ENCODE measurements at regions not wholly inside any gene's neighbourhood (a gene's known extent, or its start where the extent isn't known, plus 50 kb on each side); places are given as distances from the start of the nearest gene placed in this dataset.
"Not testable (repeated sequence)": the region's sequence is repeated elsewhere in the genome, so short reads cannot be mapped to it uniquely, and the experiment has no call there.

DNA sequence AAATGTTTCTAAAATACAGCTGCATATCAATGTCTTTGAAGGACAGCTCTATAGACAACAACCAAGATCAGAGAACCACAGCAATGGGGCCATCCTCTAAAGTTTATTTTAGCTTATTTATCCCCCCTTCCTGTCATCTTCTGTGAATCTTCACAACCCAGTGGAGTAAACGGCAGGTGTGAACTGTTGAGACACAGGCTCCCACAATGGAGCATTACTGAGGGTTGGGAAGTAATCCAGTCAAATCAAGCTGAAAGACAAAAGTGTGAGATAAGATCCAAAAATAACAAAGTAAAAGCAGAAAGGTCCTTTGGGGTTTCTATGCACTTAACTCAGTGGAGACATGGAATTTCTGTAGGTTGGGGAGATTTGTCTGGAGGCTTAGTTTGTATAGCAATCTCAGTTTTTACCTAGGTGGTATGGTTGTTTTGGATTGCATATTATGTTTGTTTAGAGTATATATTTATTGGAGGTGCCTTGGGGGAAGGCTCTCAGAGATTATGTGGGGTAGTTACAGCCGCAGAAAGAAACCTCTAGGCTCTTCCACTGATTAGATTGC, 286.9 kb upstream of the ADGRL2 start:
- no peaks in the 10 kb centered on the region for H3K9me3 Mint-ChIP-seq
- no peaks in the 10 kb centered on the region for H3K27me3 Mint-ChIP-seq
- H3K27ac Mint-ChIP-seq = no peak overlapping the region
- ChIA-PET CTCF (no interaction called here), POLR2A (no interaction called here)
- no peaks in the 10 kb centered on the region for H3K4me1 Mint-ChIP-seq
- no peak for DNase-seq
- no peak overlapping the region for H3K4me3 Mint-ChIP-seq
- no peaks in the 10 kb centered on the region for H3K36me3 Mint-ChIP-seq (ENCODE audit: low read depth)

DNA sequence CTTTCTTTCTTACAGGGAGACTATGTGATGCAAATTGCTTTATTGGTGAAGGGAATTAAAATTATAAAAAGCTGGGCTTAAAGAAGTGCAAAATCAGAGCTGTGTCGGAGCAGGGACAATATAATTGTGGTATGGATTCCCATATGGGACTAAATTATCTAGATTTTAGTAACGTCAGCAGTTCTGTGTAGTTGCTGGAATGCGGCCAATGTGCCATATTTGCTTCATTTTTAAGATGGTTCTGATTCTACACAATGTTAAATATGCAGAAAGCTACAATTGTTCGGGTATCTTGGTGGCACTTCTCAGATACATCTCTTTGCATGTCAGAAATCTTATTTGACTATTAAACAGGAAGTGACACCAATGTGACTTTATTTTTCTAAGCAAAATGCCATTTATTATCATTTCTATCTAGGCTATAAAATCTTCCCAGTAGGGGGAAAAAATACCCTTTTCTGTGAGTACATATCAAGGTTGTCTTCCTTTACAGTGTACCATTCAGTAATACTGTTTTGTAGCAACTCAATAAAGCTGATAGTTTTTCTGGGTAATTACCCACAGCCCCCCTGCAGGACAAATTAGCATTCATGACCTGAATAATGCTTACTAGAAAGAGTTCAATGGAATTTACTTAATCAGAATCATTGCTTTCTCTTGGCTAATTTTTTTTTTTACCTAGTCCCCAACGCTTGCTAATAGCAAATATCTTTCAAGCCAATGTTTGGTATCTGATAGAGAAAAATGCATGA, 288.3 kb upstream of the ADGRL2 start:
- H3K27me3 Mint-ChIP-seq = no peaks in the 10 kb centered on the region
- DNase-seq = no peak
- no peak overlapping the region for H3K27ac Mint-ChIP-seq
- no peaks in the 10 kb centered on the region for H3K36me3 Mint-ChIP-seq (ENCODE audit: low read depth)
- no peaks in the 10 kb centered on the region for H3K9me3 Mint-ChIP-seq
- H3K4me3 Mint-ChIP-seq = no peak overlapping the region
- POLR2A ChIA-PET = no interaction called here
- CTCF ChIA-PET = no interaction called here
- no peaks in the 10 kb centered on the region for H3K4me1 Mint-ChIP-seq

DNA sequence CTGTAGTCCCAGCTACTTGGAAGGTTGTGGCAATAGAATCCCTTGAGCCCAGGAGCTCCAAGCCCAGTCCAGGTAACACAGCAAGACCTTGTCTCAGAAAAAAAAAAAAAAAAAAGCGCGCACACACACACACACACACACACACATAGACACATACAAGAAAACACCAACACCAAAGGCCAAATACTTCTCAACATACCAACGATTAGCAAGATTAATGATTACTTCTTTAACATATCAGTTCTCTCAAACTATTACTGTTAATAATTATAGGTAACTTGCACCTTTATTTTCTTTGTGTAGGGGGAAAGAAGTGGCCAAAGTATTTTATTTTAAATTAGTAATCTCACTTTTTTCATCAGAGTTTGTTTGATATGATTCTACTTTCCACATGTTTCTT, 289.5 kb upstream of the ADGRL2 start:
- no peaks in the 10 kb centered on the region for H3K4me1 Mint-ChIP-seq
- no peak for DNase-seq
- POLR2A ChIA-PET = no interaction called here

DNA sequence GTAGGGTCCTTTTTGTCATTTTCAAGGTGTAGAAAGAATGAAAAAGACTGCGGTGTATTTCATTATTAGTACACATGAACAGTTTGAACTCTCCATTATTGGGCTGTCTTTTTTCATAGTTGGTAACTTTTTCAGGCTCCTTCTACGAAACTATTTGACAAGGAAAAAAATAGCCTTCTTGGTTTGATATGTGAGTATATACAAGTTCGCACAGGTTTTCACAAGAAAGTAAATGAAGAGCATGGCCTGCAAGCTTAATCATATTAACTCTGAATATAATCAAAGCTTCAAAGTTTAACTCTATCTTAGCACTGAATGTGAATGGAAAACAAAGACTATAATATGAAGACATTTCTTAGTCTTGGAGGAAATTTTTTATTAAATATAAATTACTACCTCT, 290.0 kb upstream of the ADGRL2 start:
- Mint-ChIP-seq H3K27ac (no peak overlapping the region), H3K27me3 (no peaks in the 10 kb centered on the region), H3K9me3 (no peaks in the 10 kb centered on the region), H3K4me1 (no peaks in the 10 kb centered on the region), H3K36me3 (ENCODE audit: low read depth) (no peaks in the 10 kb centered on the region), H3K4me3 (no peak overlapping the region)
- DNase-seq = no peak
- ChIA-PET POLR2A (no interaction called here), CTCF (no interaction called here)

More for the DNA sequence above, 289.5 kb upstream of the ADGRL2 start:
- H3K36me3 Mint-ChIP-seq (ENCODE audit: low read depth) = no peaks in the 10 kb centered on the region
- CTCF ChIA-PET = no interaction called here
- H3K27me3 Mint-ChIP-seq = no peaks in the 10 kb centered on the region
- no peak overlapping the region for H3K27ac Mint-ChIP-seq
- H3K9me3 Mint-ChIP-seq = no peaks in the 10 kb centered on the region
- H3K4me3 Mint-ChIP-seq = no peak overlapping the region

DNA sequence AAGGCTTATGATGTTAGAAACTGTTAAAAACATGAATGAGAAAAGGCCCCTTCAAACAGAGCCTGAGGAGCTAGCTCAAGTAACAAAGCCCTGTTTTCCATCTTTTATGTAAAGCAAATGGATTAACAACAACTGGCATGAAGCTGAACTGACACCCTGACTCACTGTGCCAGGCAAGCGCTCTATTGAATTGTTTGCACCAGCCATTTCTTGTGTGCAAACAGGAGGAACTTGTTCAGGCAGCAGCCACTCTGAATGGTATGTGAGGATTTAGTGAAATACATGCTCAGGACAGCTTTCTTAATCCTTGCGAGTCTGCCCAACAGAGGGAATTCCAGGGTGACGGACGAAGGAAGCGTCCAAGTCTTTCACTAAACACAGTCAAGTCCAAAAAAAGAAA, 291.1 kb upstream of the ADGRL2 start:
- ChIA-PET POLR2A (no interaction called here), CTCF (no interaction called here)
- H3K27me3 Mint-ChIP-seq = no peaks in the 10 kb centered on the region
- H3K9me3 Mint-ChIP-seq = no peaks in the 10 kb centered on the region
- no peak overlapping the region for H3K27ac Mint-ChIP-seq
- no peaks in the 10 kb centered on the region for H3K4me1 Mint-ChIP-seq
- no peaks in the 10 kb centered on the region for H3K36me3 Mint-ChIP-seq (ENCODE audit: low read depth)
- H3K4me3 Mint-ChIP-seq = no peak overlapping the region
- DNase-seq = no peak

DNA sequence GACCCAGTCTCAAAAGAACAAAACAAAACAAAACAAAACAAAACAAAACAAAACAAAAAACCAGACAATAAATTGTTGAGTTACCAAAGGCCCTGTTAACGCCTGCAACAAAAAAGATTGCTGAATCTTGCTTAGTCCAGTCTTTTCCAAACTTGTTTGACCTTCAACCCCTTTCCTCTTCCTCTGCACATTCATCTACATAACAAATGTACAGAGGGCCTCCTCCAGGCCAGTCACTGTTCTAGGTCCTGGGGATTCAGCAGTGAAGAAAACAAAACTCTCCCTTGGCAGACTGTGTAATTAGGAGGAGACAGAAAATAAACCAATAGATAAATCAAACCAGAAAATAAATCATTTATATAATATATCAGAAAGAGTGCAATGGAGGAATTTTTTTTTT, 294.0 kb upstream of the ADGRL2 start:
- H3K9me3 Mint-ChIP-seq = no peaks in the 10 kb centered on the region
- no peak for DNase-seq
- no peaks in the 10 kb centered on the region for H3K36me3 Mint-ChIP-seq (ENCODE audit: low read depth)
- POLR2A ChIA-PET = no interaction called here
- H3K4me1 Mint-ChIP-seq = no peaks in the 10 kb centered on the region
- H3K4me3 Mint-ChIP-seq = no peak overlapping the region
- no peak overlapping the region for H3K27ac Mint-ChIP-seq
- CTCF ChIA-PET = no interaction called here
- H3K27me3 Mint-ChIP-seq = no peaks in the 10 kb centered on the region

DNA sequence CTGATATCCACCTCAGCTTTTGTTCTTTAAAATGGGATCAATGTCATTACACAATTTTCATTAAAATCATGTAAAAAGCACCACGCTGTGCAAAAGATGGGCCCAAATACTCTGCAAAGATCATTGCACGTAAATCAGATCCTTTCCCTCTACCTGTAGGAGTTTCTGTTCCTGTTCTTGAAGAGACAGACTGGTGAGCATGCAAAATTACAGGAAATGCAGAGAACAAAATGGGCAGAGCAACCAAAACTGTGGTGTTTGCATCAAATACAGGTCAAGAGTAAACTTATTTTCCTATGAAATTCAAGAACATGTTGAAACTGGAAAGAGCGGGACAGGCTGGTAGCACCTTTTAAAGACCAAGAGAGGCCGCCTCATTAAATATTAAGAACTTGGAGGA, 294.9 kb upstream of the ADGRL2 start:
- no peak for DNase-seq
- ChIA-PET CTCF (interaction anchor here (0.7 kb wide), 1 partner anchor 30 kb away, joined by 3 read pairs; no protein-coding TSS in a partner anchor), POLR2A (no interaction called here)
- Mint-ChIP-seq H3K4me1 (no peaks in the 10 kb centered on the region), H3K36me3 (ENCODE audit: low read depth) (no peaks in the 10 kb centered on the region), H3K27ac (no peak overlapping the region), H3K9me3 (no peaks in the 10 kb centered on the region), H3K27me3 (no peaks in the 10 kb centered on the region), H3K4me3 (no peak overlapping the region)

DNA sequence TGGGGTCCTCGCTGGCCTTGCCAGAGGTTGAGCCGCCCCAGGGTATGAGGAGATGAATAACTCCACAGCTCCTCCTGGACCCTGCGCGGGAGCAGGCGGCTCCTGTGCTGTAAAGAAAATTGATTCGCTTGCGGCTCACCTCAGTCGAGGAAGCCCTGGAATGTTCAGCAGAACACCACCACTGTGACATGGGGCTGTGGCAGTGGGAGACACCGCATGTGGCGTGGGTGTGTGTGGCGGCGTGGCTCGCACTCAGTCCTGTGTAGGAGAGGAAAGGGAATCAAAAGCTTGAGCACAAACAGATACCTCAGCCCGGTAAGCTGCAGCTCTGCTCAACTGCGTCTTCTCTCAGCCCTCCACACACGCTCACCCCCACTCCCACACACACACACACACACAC, 295.9 kb upstream of the ADGRL2 start:
- POLR2A ChIA-PET; CTCF ChIA-PET; H3K36me3 Mint-ChIP-seq (ENCODE audit: low read depth); H3K4me3 Mint-ChIP-seq; H3K9me3 Mint-ChIP-seq; H3K4me1 Mint-ChIP-seq; H3K27ac Mint-ChIP-seq; H3K27me3 Mint-ChIP-seq; DNase-seq: not testable (repeated sequence)

DNA sequence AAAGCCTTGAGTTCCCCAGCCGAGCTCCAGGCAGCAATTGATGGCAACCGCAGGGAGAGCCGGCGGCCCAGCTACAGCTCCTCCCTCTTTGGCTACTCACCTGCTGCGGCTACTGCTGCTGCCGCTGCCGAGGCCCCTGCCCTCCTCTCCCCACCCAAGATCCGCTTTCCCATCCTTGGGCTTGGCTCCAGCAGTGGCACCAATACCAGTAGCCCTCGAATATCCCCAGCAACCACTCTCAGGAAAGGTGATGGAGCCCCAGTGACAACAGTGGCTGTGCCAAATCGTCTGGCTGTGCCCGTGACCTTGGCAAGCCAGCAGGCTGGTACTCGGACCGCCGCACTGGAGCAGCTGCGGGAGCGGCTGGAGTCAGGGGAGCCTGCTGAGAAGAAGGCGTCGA, 298.0 kb upstream of the ADGRL2 start:
- CTCF ChIA-PET; POLR2A ChIA-PET; H3K4me1 Mint-ChIP-seq; H3K27ac Mint-ChIP-seq; H3K27me3 Mint-ChIP-seq; H3K4me3 Mint-ChIP-seq; H3K9me3 Mint-ChIP-seq; H3K36me3 Mint-ChIP-seq (ENCODE audit: low read depth); DNase-seq: not testable (repeated sequence)

DNA sequence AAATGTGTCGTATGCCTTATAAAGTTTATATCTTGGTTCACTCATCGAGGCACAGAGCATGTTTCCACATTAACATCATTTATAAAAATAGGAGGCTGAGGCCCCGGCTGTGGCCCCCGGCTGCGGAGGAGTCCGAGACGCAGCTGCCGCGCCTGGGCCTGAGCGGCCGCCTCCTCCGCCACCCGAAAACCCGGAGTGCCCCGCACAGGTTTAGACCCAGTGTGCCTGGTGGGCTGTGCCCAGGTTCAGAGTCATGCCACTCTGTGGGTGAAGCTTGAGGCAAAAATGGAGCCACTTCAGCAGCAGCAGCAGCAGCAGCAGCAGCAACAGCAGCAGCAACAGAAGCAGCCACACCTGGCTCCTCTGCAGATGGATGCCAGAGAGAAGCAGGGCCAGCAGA, 299.2 kb upstream of the ADGRL2 start:
- CTCF ChIA-PET; H3K9me3 Mint-ChIP-seq; H3K4me3 Mint-ChIP-seq; H3K27me3 Mint-ChIP-seq; POLR2A ChIA-PET; H3K36me3 Mint-ChIP-seq (ENCODE audit: low read depth); DNase-seq; H3K27ac Mint-ChIP-seq; H3K4me1 Mint-ChIP-seq: not testable (repeated sequence)

DNA sequence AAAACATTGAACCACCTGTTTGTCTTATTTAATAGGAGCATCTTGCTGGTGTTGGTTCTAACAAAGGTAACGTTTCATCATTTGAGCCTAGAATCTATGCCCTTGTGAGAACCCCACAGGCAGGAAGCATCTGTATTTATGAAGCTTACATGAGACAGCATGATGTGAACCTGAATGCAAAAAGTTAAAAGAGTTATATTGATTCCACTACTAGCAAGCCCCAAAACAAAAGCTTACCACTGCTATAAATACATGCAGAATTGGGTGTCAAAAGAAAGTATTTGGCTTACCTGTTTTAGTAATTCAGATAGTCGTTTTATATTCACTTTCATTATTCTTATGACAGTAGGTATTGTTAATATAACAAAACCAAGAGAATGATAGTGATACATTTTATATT, 301.2 kb upstream of the ADGRL2 start:
- DNase-seq = no peak
- no peak overlapping the region for H3K4me3 Mint-ChIP-seq
- no peaks in the 10 kb centered on the region for H3K36me3 Mint-ChIP-seq (ENCODE audit: low read depth)
- H3K27ac Mint-ChIP-seq = no peak overlapping the region
- no peaks in the 10 kb centered on the region for H3K9me3 Mint-ChIP-seq
- no peaks in the 10 kb centered on the region for H3K4me1 Mint-ChIP-seq
- H3K27me3 Mint-ChIP-seq = no peaks in the 10 kb centered on the region
- ChIA-PET POLR2A (no interaction called here), CTCF (no interaction called here)

DNA sequence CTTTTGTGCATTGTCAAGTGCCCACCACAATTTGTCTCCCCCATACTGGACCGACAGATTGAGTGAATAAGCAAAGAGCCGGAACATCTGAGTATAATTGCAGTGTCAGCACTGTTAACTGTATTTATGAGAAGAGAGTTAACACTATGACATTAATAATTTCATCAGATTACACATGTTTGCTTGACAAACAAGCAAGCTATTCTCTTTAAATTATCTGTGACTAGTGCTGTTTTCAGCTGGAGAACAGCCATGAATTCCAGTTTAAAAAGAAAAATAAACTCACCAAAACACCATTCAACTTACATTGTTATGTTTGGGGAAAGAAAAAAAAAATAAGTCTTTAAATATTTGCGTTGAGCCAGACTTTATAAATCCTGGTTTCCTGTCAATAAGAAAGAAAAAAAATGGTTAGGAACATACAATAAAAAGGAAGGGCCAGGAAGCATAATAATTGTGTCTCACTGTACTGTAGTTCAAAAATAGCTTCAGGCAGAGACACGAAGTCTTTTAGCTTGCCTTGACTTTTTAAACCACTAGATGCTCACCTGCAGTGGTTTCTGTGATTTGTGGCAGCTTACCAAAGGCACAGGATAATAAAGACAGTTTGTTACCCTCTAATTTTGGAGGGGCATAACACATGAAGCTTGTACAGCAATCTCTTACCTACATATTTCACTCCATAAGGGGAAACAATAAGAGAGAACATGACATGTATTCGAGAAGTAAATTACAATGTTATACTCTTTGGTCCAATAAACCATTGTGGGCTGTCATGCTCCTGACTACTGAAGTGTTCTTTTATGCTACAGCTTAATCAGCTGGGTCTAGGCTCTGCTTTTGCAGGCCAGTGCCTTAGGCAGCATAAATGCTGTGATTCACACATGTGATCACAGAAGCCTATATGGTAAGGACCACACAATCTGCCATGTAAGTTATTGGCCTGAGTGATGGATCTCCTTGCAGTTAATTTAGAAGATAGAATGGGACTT, 302.0 kb upstream of the ADGRL2 start:
- DNase-seq = no peak
- CTCF ChIA-PET = no interaction called here
- Mint-ChIP-seq H3K27me3 (no peaks in the 10 kb centered on the region), H3K27ac (no peak overlapping the region), H3K36me3 (ENCODE audit: low read depth) (no peaks in the 10 kb centered on the region), H3K4me3 (no peak overlapping the region), H3K4me1 (no peaks in the 10 kb centered on the region), H3K9me3 (no peaks in the 10 kb centered on the region)
- POLR2A ChIA-PET = no interaction called here

DNA sequence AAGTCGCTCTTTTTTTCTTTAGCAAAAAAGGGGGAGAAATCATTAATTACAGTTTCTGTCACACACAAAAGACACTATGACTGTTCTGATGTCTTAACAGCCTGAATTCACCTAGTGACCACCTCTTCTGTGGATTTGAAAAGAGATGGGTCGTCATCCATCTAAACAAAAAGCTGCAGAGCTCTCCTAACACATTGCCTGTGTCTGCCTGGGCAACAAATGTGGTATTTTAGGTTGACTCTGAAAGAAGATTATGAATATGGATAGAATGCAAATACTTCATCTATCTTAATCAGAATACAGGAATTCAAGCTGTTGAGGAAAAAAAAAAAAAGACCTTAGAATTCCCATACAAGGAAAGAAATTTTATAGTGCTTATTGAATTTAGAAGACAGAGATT, 304.4 kb upstream of the ADGRL2 start:
- H3K27me3 Mint-ChIP-seq = no peaks in the 10 kb centered on the region
- ChIA-PET POLR2A (no interaction called here), CTCF (interaction anchor here (0.6 kb wide), 1 partner anchor 35 kb away, joined by 3 read pairs; no protein-coding TSS in a partner anchor)
- no peak for DNase-seq
- H3K4me3 Mint-ChIP-seq = no peak overlapping the region
- H3K27ac Mint-ChIP-seq = no peak overlapping the region
- no peaks in the 10 kb centered on the region for H3K4me1 Mint-ChIP-seq
- H3K36me3 Mint-ChIP-seq (ENCODE audit: low read depth) = no peaks in the 10 kb centered on the region
- H3K9me3 Mint-ChIP-seq = no peaks in the 10 kb centered on the region
